ENCODE measurements at regions not wholly inside any gene's neighbourhood (a gene's known extent, or its start where the extent isn't known, plus 50 kb on each side); places are given as distances from the start of the nearest gene placed in this dataset.

GRCh38 chr2:219969508-219969907, 342.1 kb downstream of the SLC4A3 start:
- no peaks in the 10 kb centered on the region for H3K9me3 ChIP-seq (ENCODE audit: control insufficient read depth, insufficient read depth, low read length)
- no peak overlapping the region for H3K27ac ChIP-seq (ENCODE audit: low read depth, low read length)
- peaks cover 19% of the 10 kb centered on the region for H3K27me3 ChIP-seq (ENCODE audit: control insufficient read depth, insufficient read depth, low read length)
- H3K9ac ChIP-seq (ENCODE audit: low read depth, low read length) = no peak overlapping the region
- H3K4me1 ChIP-seq (ENCODE audit: control insufficient read depth, insufficient read depth, low read length) = peaks cover 30% of the 10 kb centered on the region
- no peaks in the 10 kb centered on the region for H3K36me3 ChIP-seq (ENCODE audit: control insufficient read depth, insufficient read depth, low read length)
- no peak overlapping the region for H3K4me3 ChIP-seq (ENCODE audit: low read depth, low read length)

GRCh38 chr2:219973136-219973535, 345.7 kb downstream of the SLC4A3 start:
- no peak overlapping the region for H3K27ac ChIP-seq (ENCODE audit: low read depth, low read length)
- no peaks in the 10 kb centered on the region for H3K9me3 ChIP-seq (ENCODE audit: control insufficient read depth, insufficient read depth, low read length)
- H3K4me1 ChIP-seq (ENCODE audit: control insufficient read depth, insufficient read depth, low read length) = no peaks in the 10 kb centered on the region
- H3K36me3 ChIP-seq (ENCODE audit: control insufficient read depth, insufficient read depth, low read length) = no peaks in the 10 kb centered on the region
- no peak overlapping the region for H3K9ac ChIP-seq (ENCODE audit: low read depth, low read length)
- no peak overlapping the region for H3K4me3 ChIP-seq (ENCODE audit: low read depth, low read length)
- no peaks in the 10 kb centered on the region for H3K27me3 ChIP-seq (ENCODE audit: control insufficient read depth, insufficient read depth, low read length)

- H3K4me1 ChIP-seq (ENCODE audit: control insufficient read depth, insufficient read depth, low read length) = no peaks in the 10 kb centered on the region
- H3K27me3 ChIP-seq (ENCODE audit: control insufficient read depth, insufficient read depth, low read length) = no peaks in the 10 kb centered on the region
- H3K9me3 ChIP-seq (ENCODE audit: control insufficient read depth, insufficient read depth, low read length) = no peaks in the 10 kb centered on the region
- H3K9ac ChIP-seq (ENCODE audit: low read depth, low read length) = no peak overlapping the region
- no peak overlapping the region for H3K4me3 ChIP-seq (ENCODE audit: low read depth, low read length)
- H3K27ac ChIP-seq (ENCODE audit: low read depth, low read length) = no peak overlapping the region
- H3K36me3 ChIP-seq (ENCODE audit: control insufficient read depth, insufficient read depth, low read length) = no peaks in the 10 kb centered on the region
These were observed 349.4 kb downstream of the SLC4A3 start for GRCh38 chr2:219976871-219977270.

GRCh38 chr2:219980638-219981037, 353.2 kb downstream of the SLC4A3 start:
- H3K4me3 ChIP-seq (ENCODE audit: low read depth, low read length) = no peak overlapping the region
- no peaks in the 10 kb centered on the region for H3K27me3 ChIP-seq (ENCODE audit: control insufficient read depth, insufficient read depth, low read length)
- H3K27ac ChIP-seq (ENCODE audit: low read depth, low read length) = no peak overlapping the region
- H3K36me3 ChIP-seq (ENCODE audit: control insufficient read depth, insufficient read depth, low read length) = no peaks in the 10 kb centered on the region
- no peak overlapping the region for H3K9ac ChIP-seq (ENCODE audit: low read depth, low read length)
- no peaks in the 10 kb centered on the region for H3K4me1 ChIP-seq (ENCODE audit: control insufficient read depth, insufficient read depth, low read length)
- H3K9me3 ChIP-seq (ENCODE audit: control insufficient read depth, insufficient read depth, low read length) = no peaks in the 10 kb centered on the region

- no peaks in the 10 kb centered on the region for H3K4me1 ChIP-seq (ENCODE audit: control insufficient read depth, insufficient read depth, low read length)
- no peak overlapping the region for H3K27ac ChIP-seq (ENCODE audit: low read depth, low read length)
- no peaks in the 10 kb centered on the region for H3K27me3 ChIP-seq (ENCODE audit: control insufficient read depth, insufficient read depth, low read length)
- H3K4me3 ChIP-seq (ENCODE audit: low read depth, low read length) = no peak overlapping the region
- no peak overlapping the region for H3K9ac ChIP-seq (ENCODE audit: low read depth, low read length)
- H3K9me3 ChIP-seq (ENCODE audit: control insufficient read depth, insufficient read depth, low read length) = no peaks in the 10 kb centered on the region
- no peaks in the 10 kb centered on the region for H3K36me3 ChIP-seq (ENCODE audit: control insufficient read depth, insufficient read depth, low read length)
These were observed 356.4 kb downstream of the SLC4A3 start for GRCh38 chr2:219983836-219984235.

- no peak overlapping the region for H3K4me3 ChIP-seq (ENCODE audit: low read depth, low read length)
- peaks cover 11% of the 10 kb centered on the region for H3K4me1 ChIP-seq (ENCODE audit: control insufficient read depth, insufficient read depth, low read length)
- H3K9ac ChIP-seq (ENCODE audit: low read depth, low read length) = no peak overlapping the region
- H3K27ac ChIP-seq (ENCODE audit: low read depth, low read length) = no peak overlapping the region
- no peaks in the 10 kb centered on the region for H3K27me3 ChIP-seq (ENCODE audit: control insufficient read depth, insufficient read depth, low read length)
- no peaks in the 10 kb centered on the region for H3K9me3 ChIP-seq (ENCODE audit: control insufficient read depth, insufficient read depth, low read length)
- no peaks in the 10 kb centered on the region for H3K36me3 ChIP-seq (ENCODE audit: control insufficient read depth, insufficient read depth, low read length)
These were observed 357.6 kb downstream of the SLC4A3 start for GRCh38 chr2:219985017-219985416.

GRCh38 chr2:219987830-219988229, 360.4 kb downstream of the SLC4A3 start:
- Histone ChIP-seq H3K27me3 (ENCODE audit: control insufficient read depth, insufficient read depth, low read length) (no peaks in the 10 kb centered on the region), H3K9ac (ENCODE audit: low read depth, low read length) (no peak overlapping the region), H3K4me3 (ENCODE audit: low read depth, low read length) (no peak overlapping the region), H3K9me3 (ENCODE audit: control insufficient read depth, insufficient read depth, low read length) (no peaks in the 10 kb centered on the region), H3K27ac (ENCODE audit: low read depth, low read length) (no peak overlapping the region), H3K4me1 (ENCODE audit: control insufficient read depth, insufficient read depth, low read length) (peaks cover 12% of the 10 kb centered on the region), H3K36me3 (ENCODE audit: control insufficient read depth, insufficient read depth, low read length) (no peaks in the 10 kb centered on the region)

- Histone ChIP-seq H3K36me3 (ENCODE audit: control insufficient read depth, insufficient read depth, low read length) (no peaks in the 10 kb centered on the region), H3K4me3 (ENCODE audit: low read depth, low read length) (no peak overlapping the region), H3K4me1 (ENCODE audit: control insufficient read depth, insufficient read depth, low read length) (peaks cover 12% of the 10 kb centered on the region), H3K27ac (ENCODE audit: low read depth, low read length) (no peak overlapping the region), H3K27me3 (ENCODE audit: control insufficient read depth, insufficient read depth, low read length) (no peaks in the 10 kb centered on the region), H3K9ac (ENCODE audit: low read depth, low read length) (no peak overlapping the region), H3K9me3 (ENCODE audit: control insufficient read depth, insufficient read depth, low read length) (no peaks in the 10 kb centered on the region)
These were observed 362.3 kb downstream of the SLC4A3 start for GRCh38 chr2:219989744-219990143.

- no peaks in the 10 kb centered on the region for H3K27me3 ChIP-seq (ENCODE audit: control insufficient read depth, insufficient read depth, low read length)
- H3K9me3 ChIP-seq (ENCODE audit: control insufficient read depth, insufficient read depth, low read length) = no peaks in the 10 kb centered on the region
- peaks cover 12% of the 10 kb centered on the region for H3K4me1 ChIP-seq (ENCODE audit: control insufficient read depth, insufficient read depth, low read length)
- H3K9ac ChIP-seq (ENCODE audit: low read depth, low read length) = no peak overlapping the region
- no peak overlapping the region for H3K27ac ChIP-seq (ENCODE audit: low read depth, low read length)
- H3K4me3 ChIP-seq (ENCODE audit: low read depth, low read length) = no peak overlapping the region
- H3K36me3 ChIP-seq (ENCODE audit: control insufficient read depth, insufficient read depth, low read length) = no peaks in the 10 kb centered on the region
These were observed 363.7 kb downstream of the SLC4A3 start for GRCh38 chr2:219991116-219991515.

GRCh38 chr2:219995399-219995798, 368.0 kb downstream of the SLC4A3 start:
- no peaks in the 10 kb centered on the region for H3K9me3 ChIP-seq (ENCODE audit: control insufficient read depth, insufficient read depth, low read length)
- H3K9ac ChIP-seq (ENCODE audit: low read depth, low read length) = no peak overlapping the region
- H3K4me1 ChIP-seq (ENCODE audit: control insufficient read depth, insufficient read depth, low read length) = peaks cover 10% of the 10 kb centered on the region
- H3K36me3 ChIP-seq (ENCODE audit: control insufficient read depth, insufficient read depth, low read length) = no peaks in the 10 kb centered on the region
- H3K4me3 ChIP-seq (ENCODE audit: low read depth, low read length) = no peak overlapping the region
- no peaks in the 10 kb centered on the region for H3K27me3 ChIP-seq (ENCODE audit: control insufficient read depth, insufficient read depth, low read length)
- H3K27ac ChIP-seq (ENCODE audit: low read depth, low read length) = no peak overlapping the region

- H3K27ac ChIP-seq (ENCODE audit: low read depth, low read length) = no peak overlapping the region
- H3K4me1 ChIP-seq (ENCODE audit: control insufficient read depth, insufficient read depth, low read length) = peaks cover 10% of the 10 kb centered on the region
These were observed 368.7 kb downstream of the SLC4A3 start for GRCh38 chr2:219995991-219996765.

More at GRCh38 chr2:219995991-219996765, 368.7 kb downstream of the SLC4A3 start:
- no peak overlapping the region for H3K4me3 ChIP-seq (ENCODE audit: low read depth, low read length)
- no peak overlapping the region for H3K9ac ChIP-seq (ENCODE audit: low read depth, low read length)
- no peaks in the 10 kb centered on the region for H3K27me3 ChIP-seq (ENCODE audit: control insufficient read depth, insufficient read depth, low read length)
- no peaks in the 10 kb centered on the region for H3K36me3 ChIP-seq (ENCODE audit: control insufficient read depth, insufficient read depth, low read length)
- no peaks in the 10 kb centered on the region for H3K9me3 ChIP-seq (ENCODE audit: control insufficient read depth, insufficient read depth, low read length)

Data from HUES48 (cell line).